ENCODE measurements at regions not wholly inside any gene's neighbourhood (a gene's known extent, or its start where the extent isn't known, plus 50 kb on each side); places are given as distances from the start of the nearest gene placed in this dataset.

DNA sequence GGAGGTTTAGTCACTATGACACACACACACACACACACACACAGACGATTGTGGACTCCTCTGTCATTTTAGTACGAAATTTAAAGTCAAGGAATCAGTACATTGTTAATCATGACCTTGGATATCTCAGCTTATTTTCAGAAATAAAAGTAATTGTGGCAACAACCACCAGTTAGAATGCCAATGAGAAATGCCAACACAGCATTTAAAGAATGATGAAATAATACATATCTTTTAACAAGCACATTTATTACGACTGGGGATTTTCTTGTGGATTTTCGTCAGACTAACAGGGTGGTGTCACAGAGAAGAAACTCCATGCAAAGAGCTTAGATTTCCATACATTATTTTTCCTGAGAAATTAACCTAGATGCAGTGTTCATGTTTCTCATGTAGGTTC is 1289.4 kb downstream of the AACS start:
- no peak for DNase-seq

DNA sequence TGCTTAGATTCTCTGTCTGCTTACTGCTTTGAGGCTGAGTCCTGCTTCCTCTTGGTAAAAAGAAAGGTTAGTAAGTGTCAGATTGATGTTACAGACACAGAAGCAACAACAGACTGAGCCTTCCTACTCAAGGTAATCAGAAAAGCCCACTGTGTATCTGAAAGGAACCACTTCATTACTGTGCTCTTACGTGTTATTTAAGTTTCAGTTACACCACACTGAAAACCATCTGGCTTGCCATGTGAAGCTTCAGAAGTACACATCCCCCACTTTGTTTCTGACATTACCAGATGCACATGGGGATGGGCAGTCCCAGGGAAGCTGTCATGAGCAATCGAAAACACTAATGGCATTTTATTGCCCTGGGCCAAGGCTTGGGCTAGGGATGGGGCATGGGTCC is 1290.1 kb downstream of the AACS start:
- Histone ChIP-seq H3K4me3 (ENCODE audit: low read depth, low read length) (no peak overlapping the region), H3K27ac (no peak overlapping the region), H3K27me3 (replicated peaks) (no peaks in the 10 kb centered on the region), H3K36me3 (replicated peaks) (no peaks in the 10 kb centered on the region)
- no peak for DNase-seq
- TF ChIP-seq, protein P1, sequence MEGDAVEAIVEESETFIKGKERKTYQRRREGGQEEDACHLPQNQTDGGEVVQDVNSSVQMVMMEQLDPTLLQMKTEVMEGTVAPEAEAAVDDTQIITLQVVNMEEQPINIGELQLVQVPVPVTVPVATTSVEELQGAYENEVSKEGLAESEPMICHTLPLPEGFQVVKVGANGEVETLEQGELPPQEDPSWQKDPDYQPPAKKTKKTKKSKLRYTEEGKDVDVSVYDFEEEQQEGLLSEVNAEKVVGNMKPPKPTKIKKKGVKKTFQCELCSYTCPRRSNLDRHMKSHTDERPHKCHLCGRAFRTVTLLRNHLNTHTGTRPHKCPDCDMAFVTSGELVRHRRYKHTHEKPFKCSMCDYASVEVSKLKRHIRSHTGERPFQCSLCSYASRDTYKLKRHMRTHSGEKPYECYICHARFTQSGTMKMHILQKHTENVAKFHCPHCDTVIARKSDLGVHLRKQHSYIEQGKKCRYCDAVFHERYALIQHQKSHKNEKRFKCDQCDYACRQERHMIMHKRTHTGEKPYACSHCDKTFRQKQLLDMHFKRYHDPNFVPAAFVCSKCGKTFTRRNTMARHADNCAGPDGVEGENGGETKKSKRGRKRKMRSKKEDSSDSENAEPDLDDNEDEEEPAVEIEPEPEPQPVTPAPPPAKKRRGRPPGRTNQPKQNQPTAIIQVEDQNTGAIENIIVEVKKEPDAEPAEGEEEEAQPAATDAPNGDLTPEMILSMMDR (IDR thresholded peaks at IDR 0.05; ENCODE audit: low read depth, low read length, missing control alignments), result no peak
- in situ Hi-C loops (cut with HindIII; ENCODE audit: low pct_ligation_motif_present, low sequenced_read_pairs), result no loop called here

More for the DNA sequence above, 1289.4 kb downstream of the AACS start:
- no peaks in the 10 kb centered on the region for H3K36me3 ChIP-seq (replicated peaks)
- in situ Hi-C loops (cut with HindIII; ENCODE audit: low pct_ligation_motif_present, low sequenced_read_pairs), result no loop called here
- no peak overlapping the region for H3K4me3 ChIP-seq (ENCODE audit: low read depth, low read length)
- H3K27ac ChIP-seq, result no peak overlapping the region
- H3K27me3 ChIP-seq (replicated peaks), result no peaks in the 10 kb centered on the region
- TF ChIP-seq, protein P1 (IDR thresholded peaks at IDR 0.05; ENCODE audit: low read depth, low read length, missing control alignments), result no peak

DNA sequence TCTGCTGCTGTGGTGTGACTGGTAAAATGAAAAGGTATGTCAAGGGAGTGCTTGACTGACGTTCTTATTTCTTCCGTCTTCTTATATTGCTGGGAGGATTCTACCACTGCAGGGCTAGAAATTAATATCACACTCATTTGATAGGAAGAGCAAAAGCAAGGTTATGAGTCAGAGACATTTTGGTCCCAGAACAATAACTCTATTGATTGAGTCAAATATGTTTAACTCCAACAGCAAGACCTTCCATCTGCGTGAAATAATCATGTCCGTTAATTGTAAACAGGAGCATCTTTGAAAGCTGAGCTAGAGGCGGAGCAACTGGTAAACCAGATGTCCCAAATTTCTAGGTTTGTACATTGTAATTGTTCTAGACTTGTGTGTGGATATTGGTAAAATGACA is 1293.6 kb downstream of the AACS start:
- H3K4me3 ChIP-seq (ENCODE audit: low read depth, low read length), result no peak overlapping the region
- TF ChIP-seq, protein P1 (IDR thresholded peaks at IDR 0.05; ENCODE audit: low read depth, low read length, missing control alignments), result no peak
- no peak overlapping the region for H3K27ac ChIP-seq
- in situ Hi-C loops (cut with HindIII; ENCODE audit: low pct_ligation_motif_present, low sequenced_read_pairs), result no loop called here
- no peaks in the 10 kb centered on the region for H3K27me3 ChIP-seq (replicated peaks)
- no peak for DNase-seq
- H3K36me3 ChIP-seq (replicated peaks), result no peaks in the 10 kb centered on the region

DNA sequence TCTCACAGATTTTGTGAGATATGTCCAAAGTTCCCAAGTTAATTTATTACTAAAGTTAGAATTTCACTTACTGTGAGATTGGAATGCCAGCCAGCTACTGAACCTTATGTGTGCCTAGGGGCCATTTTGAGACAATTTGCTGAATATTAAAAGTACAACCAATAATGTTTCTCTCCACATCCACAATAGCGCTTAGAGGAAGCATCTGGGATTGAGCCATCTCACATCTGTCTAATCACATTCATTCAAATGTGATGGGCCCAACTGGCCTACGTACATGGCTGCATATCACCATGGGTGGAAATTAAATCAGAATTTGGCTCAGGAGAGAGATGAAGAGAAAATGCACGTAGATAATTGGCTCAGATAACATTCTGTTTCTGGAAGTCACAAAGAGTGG is 1294.0 kb downstream of the AACS start:
- Histone ChIP-seq H3K27ac (no peak overlapping the region), H3K36me3 (replicated peaks) (no peaks in the 10 kb centered on the region), H3K27me3 (replicated peaks) (no peaks in the 10 kb centered on the region), H3K4me3 (ENCODE audit: low read depth, low read length) (no peak overlapping the region)
- in situ Hi-C loops (cut with HindIII; ENCODE audit: low pct_ligation_motif_present, low sequenced_read_pairs), result no loop called here
- TF ChIP-seq, protein P1 (IDR thresholded peaks at IDR 0.05; ENCODE audit: low read depth, low read length, missing control alignments), result no peak
- DNase-seq, result no peak

DNA sequence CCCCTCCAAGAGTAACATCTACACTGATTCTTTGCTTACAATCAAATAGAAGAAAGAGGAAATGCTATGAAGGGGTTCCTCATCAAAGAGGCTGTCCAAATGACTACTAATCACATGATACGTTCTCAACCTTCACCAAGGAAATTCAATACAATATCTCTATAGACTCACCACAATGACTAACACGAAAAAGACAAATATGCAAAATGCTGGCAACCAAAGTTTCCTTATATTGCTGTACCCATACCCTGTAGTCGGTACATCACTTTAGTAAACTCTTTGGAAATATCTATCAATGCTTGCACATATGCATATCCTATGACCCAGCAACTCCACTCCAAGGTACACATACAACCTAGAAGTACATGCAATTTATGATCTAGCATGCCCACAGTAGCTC is 1296.6 kb downstream of the AACS start:
- Histone ChIP-seq H3K4me3 (ENCODE audit: low read depth, low read length) (no peak overlapping the region), H3K36me3 (replicated peaks) (no peaks in the 10 kb centered on the region), H3K27ac (no peak overlapping the region), H3K27me3 (replicated peaks) (no peaks in the 10 kb centered on the region)
- in situ Hi-C loops (cut with HindIII; ENCODE audit: low pct_ligation_motif_present, low sequenced_read_pairs), result no loop called here
- TF ChIP-seq, protein P1 (IDR thresholded peaks at IDR 0.05; ENCODE audit: low read depth, low read length, missing control alignments), result no peak
- no peak for DNase-seq

DNA sequence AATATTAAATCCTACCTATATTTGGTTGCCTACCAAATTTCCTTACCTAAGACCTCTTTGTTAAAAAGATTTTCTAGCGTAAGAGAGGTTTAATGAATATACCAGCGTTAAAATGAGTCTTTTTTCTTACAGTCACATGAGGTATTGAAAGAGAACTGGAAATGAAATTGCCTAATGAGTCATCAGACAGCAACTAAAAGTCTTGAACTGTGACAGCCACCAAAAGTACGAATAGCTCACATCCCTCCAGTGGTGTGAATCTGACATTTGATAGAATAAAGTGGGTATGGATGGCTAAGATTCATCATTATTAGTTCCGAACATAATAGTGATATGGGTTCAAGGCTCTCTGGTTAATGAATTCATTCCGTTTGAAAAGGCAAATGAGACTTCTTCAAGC is 1297.3 kb downstream of the AACS start:
- no peak for DNase-seq

More for the DNA sequence above, 1297.3 kb downstream of the AACS start:
- TF ChIP-seq, protein P1 (IDR thresholded peaks at IDR 0.05; ENCODE audit: low read depth, low read length, missing control alignments), result no peak
- H3K36me3 ChIP-seq (replicated peaks), result no peaks in the 10 kb centered on the region
- no peaks in the 10 kb centered on the region for H3K27me3 ChIP-seq (replicated peaks)
- in situ Hi-C loops (cut with HindIII; ENCODE audit: low pct_ligation_motif_present, low sequenced_read_pairs), result no loop called here
- H3K27ac ChIP-seq, result no peak overlapping the region
- H3K4me3 ChIP-seq (ENCODE audit: low read depth, low read length), result no peak overlapping the region
